HG02588 (cell line): ENCODE measurements at regions not wholly inside any gene's neighbourhood (a gene's known extent, or its start where the extent isn't known, plus 50 kb on each side); places are given as distances from the start of the nearest gene placed in this dataset.

Experiments used
- ATAC-seq: cut with Tn5 transposase; IDR thresholded peaks from one replicate; pipeline ENCODE4 v1.9.1; 2021; ENCODE audit warnings: mild to moderate bottlenecking, moderate library complexity; ENCODE audit not compliant: unreplicated experiment

DNA sequence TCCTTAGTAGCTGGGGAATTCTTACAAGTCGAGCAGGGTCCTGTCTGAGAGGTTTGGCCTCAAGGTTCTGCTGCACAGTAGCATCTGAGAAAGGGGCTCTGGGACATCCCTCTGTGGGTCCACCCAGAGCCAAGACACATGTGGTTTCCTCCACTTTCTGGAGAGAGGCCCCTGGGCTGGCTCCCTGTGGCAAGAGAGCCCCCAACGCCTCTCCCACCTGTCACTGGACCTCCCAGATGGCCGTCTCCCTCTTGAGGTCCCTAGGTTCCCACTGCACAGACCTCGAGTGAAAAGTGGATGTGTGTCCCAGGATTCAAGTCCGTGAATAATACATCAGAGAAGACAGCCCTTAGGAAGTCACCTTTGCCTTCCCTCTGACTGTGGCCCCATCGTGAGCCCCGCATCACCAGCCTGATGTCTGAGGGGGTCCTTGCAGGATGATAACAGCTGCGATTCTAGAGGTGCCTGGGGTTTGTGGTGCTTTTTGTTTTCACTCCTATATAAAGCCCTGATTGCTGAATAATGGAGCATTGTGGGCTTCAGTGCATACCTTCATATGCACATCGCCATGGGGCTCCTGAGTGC lies 319.0 kb downstream of the GLRX3 start:
- no peak for ATAC-seq

DNA sequence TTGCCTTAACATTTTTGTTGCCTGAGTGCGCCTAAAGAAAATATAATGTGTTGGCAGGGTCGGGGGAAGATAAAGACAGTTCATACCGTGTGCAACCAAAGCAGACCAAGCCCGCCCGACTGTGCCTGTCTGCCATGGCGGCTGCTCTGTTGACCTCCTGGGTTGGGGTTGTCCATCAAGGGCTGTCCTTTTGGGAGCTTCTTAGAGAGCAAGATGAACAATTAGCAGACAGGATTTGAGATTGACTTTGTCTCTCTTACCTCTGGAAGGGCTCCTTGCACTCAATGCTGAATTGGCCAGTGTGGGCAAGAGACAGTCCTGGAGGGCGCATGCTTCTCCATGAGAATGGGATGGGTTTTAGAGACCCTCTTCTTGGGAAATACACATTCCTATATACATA lies 319.6 kb downstream of the GLRX3 start:
- ATAC-seq: no peak

DNA sequence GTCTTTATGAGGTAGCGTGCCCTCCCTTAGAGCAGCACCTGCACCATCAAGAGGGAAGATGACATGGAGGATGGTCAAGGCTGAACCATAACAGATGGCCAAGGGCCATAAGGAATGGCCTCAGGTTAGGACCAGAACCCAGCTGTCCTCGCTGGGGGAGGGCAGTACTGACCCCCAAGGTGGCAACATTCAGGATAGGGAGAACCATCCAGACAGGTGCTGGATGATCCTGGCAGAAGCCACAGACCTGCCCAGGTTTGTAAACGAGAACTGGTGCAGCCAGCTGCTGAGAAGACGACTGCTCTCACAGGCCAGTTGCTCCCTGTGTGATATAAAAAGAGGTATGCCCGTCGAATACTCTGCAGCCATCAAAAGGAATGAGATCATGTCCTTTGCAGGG lies 320.4 kb downstream of the GLRX3 start:
- no peak for ATAC-seq

DNA sequence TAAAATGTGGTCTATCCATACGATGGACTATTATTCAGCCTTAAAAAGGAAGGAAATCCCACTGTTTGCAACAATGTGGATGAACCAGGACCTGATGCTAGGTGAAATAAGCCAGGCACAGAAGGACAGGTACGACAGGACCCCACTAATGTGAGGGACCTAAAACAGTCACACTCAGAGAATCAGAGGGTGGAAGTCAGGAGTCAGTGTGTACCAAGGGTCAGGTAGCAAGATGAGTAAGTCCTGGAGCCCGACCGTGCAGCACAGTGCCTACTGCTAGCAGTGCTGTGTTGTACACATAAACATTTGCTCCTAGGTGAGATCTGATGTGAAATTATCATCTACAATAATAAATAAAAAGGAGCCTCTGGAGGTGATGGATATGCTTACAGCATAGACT lies 322.3 kb downstream of the GLRX3 start:
- no peak for ATAC-seq

DNA sequence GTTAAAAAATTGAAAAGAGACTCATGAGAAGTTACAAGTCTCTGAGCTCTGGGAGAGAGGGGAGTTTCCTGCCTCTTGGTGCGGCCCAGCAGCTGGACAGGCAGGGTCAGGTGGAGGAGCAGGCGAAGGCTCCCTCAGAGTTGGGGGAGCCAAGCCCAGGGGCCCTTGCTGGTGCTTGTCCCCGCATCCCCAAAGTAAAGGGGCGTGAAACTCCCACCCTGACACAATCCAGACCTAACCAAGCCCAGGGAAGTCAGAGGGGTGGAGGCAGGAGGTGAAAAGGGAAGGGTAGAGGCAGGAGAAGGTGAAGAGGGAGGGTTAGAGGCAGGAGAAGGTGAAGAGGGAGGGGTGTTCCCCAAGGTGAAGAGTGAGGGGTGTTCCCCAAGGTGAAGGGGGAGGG lies 322.8 kb downstream of the GLRX3 start:
- no peak for ATAC-seq

DNA sequence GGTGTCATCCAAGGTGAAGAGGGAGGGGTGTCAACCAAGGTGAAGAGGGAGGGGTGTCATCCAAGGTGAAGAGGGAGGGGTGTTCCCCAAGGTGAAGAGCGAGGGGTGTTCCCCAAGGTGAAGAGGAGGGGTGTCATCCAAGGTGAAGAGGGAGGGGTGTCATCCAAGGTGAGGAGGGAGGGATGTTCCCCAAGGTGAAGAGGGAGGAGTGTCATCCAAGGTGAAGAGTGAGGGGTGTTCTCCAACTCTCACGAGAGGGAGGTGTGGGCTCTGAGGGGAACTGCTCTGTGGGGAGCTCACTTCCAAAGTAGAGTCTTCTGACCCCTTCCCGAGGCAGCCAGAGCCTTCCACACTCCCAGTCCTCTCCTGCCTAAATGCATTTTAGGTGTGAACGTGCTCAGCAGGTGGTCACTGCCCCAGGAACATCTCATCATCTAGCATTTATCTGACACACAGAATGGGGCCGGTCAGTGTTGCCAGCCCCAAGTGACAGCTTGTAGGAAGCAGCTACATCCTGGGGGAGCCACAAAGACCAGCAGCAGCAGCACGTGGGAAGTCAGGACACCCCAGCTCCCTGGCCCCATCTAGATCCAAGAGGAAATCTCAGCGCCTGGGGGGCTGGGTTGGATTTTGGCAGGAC lies 323.8 kb downstream of the GLRX3 start:
- ATAC-seq: no peak

DNA sequence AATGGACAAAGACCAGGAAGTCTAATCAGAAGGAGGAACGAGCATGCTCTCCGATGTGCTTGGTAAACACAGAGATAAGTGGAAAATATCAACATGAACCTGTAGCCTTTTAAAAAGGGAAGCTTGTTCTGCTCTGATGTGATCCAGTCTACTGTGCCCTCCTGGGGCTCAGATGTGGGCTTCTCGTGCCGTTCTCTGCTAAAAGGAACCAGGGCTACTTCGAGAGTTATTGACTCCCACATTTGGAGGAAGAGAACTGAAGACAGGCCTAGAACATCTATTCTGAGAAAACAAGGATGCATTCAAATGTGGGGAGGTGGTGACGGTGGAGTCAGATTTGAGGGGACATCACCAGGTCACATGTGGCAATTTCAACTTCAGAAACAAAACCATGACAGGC lies 325.4 kb downstream of the GLRX3 start:
- ATAC-seq: no peak

DNA sequence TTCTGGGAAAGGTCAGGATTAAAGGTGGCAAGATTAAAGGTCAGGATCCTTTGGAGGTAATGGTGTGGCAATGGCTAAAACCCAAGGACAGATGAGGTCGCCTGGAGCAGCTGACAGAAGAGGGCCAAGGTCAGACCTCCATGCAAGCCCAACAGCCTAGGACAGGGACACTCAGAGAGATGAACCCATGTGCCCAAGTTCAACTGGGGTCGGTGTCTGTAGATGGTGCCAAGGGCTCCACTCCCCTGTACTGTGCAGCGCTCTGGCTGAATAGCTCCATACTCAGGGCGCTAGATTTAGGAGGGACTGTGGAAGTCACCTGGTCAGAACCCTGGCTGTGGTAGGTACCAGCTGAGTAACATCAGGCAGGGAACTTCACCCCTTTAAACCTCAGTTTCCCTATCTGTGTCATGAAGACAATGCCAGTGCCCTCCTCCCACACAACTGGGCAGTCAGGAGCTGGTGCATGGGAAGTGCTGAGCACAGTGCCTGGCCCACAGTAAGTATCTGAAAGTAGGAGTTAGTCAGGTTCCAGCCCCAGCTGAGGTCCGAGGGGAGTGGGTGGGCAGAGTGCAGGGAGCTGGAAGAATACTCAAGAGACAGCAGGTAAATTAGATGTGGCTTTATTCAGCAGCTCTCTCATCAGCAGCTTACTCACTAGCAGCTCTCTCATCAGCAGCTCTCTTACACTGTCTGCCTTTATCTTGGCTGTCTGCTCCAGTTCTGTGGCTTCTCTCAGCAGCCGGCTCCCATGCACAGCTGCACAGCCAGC lies 327.1 kb downstream of the GLRX3 start:
- no peak for ATAC-seq

DNA sequence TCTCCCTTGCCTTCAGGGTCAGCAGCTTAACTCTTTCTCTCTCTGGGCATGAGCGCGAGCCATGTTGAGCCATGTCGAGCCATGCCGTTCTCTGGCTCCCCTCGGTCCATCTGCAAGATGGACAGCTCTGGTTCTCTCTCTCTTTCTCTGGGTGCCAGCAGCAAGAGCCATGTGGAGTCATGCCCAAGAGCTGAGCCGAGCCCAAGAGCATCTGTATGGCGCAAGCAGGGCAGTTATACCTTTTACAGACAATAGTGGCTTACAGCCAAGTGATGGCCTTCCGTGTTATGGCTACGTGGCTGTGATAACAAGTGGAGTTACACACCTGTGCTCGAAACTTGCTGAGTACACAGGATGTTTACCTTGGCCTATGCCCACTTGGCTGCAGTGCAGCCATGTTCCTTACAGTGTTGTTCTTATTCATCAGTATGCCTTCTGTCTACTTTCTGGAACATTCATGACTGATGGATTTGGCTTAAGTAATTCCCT lies 327.7 kb downstream of the GLRX3 start:
- ATAC-seq: no peak

DNA sequence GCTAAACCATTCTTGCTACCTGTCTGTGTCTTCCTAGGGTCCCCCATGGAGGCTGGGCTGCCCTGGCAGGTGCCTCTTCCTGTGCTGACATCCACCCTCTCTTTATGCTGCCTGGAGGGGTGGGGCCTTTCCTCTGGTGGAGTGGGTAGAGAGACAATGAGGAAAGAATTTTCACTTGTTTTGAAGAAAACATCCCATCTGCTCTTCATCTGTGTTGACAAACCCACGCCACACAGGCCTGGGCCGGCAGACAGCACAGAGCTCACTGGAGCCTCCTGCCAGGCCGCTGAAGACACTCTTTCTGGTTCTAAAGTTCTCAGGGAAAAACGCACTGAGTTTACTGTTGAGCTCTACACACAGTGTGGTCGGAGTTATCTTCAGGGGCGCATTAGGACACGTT lies 328.2 kb downstream of the GLRX3 start:
- no peak for ATAC-seq

DNA sequence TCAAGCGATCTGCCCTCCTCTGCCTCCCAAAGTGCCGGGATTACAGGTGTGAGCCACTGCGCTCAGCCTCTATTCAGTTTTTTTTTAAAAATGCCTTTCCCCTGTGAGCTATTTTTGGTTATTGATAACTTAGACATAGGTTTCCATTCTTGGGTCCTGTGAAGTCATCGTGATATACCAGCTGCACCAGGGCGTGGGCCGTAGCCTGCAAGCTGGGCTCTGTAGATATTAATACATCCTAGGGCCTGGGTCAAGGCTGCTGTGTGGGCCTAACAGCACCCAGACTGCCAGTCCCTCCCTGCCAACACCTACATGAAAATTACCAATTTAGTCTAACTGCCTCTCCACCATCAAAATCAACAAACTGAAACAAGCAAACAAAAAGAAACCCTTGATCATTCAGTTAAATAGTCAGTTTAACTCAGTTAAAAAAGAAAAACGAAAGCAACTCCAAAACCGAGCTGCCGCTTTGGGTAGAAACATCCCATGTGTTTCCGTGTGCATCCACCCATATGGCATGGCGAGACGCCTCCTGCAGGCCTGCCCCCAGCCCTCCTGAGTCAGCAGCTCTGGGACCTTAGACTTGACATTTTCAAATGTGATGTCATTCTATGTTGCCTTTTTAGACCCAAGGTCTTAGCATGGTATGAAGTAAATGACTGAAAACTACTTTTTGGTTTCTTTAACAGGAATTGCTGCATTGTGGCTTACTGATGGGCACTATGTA lies 330.2 kb downstream of the GLRX3 start:
- ATAC-seq: no peak

DNA sequence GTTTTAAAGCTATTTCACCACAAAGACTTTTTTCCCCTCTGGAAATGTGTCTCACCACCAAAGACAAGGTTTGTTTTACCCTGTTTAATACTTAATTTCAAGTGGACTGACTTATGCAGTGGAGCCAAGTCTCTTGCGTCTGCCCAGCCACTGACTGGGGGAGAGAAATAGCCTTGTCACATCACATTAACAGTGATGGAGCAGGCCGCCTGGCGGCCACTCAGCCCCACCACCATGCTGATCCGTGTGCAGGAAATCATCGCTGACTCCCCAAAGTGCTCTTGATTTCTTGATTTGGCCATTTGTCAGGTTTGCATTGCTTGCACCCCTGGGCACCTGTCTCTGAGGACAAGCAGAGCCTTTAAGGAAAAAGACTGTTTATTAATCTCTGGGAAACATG lies 334.1 kb downstream of the GLRX3 start:
- ATAC-seq: no peak

DNA sequence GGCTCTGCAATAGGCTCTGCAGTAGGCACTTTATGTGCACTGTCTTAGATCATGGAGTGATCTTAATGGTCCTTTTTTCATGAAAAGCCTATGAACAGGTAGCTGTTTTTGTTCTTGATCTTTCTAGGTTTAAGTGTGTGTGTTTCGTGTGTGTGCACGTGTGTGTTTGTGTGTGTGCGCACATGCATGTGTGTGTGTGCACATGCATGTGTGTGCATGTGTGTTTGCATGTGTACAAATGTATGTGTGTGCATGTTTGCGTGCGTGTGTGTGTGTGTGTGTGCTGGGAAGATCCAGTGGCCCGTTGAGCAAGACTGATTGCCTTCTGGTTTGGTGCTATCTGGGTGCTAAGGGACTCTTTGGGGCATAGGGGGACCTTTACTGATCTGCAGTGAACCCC lies 334.8 kb downstream of the GLRX3 start:
- no peak for ATAC-seq

DNA sequence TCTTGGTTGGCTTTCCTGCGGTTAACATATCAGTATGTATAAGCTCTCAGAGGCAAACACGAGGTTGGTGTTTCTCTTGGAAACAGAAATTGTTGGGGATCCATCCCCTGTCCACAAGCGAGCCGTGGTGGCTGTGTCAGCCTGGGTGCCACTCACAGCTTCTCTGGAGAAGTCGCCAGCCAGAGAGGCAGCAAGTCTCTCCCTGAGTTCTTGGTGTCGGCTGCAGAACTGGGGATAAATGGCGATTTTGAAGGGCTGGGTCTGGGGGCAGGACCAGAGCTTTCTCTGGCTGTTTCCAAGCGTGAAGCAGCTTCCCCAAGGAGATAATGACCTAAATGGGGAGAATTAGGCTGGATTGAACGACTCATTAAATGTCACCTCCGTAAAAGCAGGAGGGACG lies 335.3 kb downstream of the GLRX3 start:
- ATAC-seq: no peak

DNA sequence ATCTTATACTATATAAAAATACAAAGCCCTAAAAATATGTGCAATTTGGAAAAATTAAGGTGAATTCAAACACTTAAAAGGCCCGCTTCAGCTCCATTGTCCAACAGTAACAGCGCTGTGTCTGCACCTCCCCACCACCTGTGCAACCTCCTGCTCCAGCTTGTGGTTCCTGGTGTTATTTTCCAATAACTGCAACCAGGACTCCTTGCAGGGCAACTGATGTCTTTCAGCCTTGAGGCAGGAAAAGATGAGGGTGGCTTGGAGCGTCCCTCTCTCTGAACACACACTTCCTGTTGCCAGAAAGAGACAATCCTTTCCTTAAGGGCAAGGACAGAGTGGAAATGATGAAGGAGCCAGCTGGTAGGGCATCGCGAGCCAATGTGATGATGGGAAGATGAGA lies 336.0 kb downstream of the GLRX3 start:
- ATAC-seq: no peak

DNA sequence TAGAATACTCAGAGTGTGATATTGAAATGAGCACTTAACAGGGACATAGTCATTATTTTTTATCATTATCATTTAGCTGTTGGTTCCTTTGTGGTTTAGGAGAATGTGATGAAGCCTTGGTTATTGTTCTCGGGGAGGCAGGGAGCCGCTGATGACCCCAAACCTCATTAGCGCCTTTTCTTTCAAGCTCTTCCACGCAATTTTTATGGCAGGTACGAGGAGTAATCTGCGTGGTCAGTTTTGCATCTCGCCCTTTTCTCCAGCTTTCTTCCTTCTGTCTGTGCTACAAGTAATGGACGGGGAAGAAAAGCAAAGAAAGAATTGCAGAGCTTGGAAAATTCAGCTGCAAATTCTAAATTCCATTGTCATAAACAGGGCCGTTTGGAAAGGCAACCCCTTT lies 338.4 kb downstream of the GLRX3 start:
- no peak for ATAC-seq

DNA sequence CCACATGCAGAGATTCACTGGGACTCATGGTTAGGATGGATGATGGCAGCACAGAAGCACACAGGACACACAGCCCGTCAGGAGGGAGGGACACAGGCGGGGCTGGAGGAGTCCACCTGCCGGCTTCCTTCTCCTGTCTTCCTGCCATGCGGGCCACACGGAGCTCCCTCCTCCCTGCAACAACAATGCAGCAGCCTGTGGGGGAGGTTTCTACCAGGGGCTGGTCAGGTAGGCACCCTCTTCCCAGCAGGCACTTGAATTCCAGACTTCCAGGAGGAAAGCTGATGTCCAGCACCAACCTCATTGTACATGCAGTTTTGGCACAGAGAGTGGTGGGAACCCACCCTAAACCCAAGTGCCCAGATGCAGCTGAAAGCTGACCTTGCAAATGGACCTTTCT lies 341.2 kb downstream of the GLRX3 start:
- no peak for ATAC-seq

DNA sequence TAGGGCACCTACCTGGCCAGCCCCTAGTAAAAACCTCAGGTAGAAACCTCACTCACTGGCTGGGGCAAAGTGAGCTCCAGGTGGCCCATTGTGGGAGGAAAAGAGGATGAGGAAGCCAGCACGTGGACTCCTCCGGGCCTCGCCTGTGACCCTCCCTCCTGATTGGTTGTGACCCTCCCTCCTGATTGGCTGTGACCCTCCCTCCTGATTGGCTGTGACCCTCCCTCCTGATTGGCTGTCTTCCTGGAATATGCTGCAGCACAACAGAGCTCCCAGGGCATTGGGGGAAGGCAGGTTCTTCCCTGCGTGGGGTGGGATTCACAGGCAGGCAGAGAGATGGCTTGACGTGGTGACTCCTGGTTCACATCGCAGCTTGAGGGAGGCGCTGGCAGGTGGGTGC lies 343.0 kb downstream of the GLRX3 start:
- ATAC-seq: no peak

DNA sequence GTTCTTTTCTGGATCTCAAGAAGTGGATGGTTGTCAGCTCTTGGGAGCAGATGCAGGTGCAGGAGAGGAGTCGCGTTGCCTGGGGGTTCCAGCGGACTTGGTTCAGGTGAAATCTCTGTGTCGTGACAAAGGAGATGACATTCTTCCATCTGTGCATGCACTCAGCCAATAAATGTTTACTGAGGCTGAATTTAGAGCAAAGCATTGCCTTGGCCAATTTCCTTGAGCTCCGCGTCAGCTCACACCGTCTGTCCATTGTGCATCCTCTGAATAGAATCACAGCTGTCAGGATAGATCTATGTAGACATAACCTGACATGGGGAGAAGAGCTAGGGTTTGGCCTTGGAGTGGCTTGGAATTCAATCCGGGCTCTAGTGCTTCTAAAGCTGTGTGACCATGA lies 343.7 kb downstream of the GLRX3 start:
- ATAC-seq: no peak

DNA sequence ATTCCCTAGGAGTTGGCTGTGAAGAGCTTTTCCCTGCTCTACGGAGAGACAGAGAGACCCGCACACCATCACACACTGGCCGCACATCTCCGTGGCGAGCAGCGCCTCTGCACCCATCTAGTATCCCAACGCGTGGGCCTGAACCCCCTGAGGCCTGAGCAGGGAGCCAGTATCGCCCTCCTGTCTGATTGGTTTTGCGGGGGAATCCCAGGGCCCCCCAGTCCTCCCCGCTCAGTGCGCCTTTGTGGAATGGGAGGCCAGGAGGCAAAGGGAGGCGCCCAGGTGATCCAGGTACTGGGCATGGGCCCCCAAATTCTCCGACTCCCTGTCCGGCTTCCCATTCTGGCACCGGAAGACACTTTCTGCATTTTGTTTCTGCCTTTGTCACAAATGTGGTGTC lies 344.3 kb downstream of the GLRX3 start:
- no peak for ATAC-seq

DNA sequence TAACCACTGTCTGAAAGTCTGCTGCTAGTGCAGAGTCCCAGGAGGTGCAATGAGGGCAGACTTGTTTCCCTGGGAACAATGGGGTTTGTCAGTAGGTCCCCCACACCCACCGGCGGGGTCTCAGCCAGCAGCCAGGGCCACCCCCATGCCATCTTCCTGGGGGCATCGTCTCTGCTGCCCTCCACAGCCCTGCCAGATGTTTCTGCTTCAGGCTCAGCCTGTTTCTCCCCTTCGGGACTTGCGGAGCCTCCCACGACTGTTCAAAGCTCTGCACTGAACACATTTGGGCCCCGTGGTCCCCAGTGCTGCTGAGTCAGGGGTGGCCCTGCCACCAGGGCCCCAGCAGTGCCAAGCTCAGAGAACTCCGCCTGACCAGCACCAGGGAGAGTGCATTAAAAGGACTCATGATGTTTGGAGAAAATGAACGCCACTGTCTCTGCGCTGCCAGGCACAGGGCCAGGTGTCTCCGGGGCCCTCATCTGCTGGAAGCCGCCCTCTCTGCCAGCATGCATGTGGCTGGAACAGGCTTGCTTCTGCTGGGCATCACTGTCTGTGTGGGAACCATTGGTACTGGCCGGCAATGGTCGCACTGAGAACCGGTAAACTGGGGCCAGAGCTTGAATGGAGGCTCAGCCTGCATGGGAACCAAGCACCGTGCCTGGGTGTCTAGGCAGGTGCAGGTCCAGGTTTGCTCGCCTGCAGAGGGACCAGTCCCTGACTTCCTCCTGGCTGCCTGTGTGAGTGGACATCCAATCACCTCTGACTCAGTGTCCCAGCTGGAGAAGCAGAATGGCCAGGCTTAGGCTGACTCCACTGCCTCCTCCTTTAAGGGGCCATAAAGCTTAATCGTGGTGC lies 345.1 kb downstream of the GLRX3 start:
- ATAC-seq: no peak
